IPS-18c (cell line): ENCODE measurements at regions not wholly inside any gene's neighbourhood (a gene's known extent, or its start where the extent isn't known, plus 50 kb on each side); places are given as distances from the start of the nearest gene placed in this dataset.

Experiments
- H3K4me3 ChIP-seq: 2 replicates; pipeline ENCODE4 v1.7.0; 2013; ENCODE audit warnings: low read depth, mild to moderate bottlenecking, low read length, moderate library complexity; ENCODE audit not compliant: insufficient read depth
- H3K9me3 ChIP-seq: one replicate; pipeline ENCODE4 v1.6.1; 2013; ENCODE audit warnings: mild to moderate bottlenecking, low read length, moderate library complexity; ENCODE audit not compliant: control insufficient read depth, insufficient read depth

- H3K9me3 ChIP-seq = no peaks in the 10 kb centered on the region
- H3K4me3 ChIP-seq = no peak overlapping the region
Observed at GRCh38 chr16:49150341-49150740, 131.3 kb downstream of the CBLN1 start.

DNA sequence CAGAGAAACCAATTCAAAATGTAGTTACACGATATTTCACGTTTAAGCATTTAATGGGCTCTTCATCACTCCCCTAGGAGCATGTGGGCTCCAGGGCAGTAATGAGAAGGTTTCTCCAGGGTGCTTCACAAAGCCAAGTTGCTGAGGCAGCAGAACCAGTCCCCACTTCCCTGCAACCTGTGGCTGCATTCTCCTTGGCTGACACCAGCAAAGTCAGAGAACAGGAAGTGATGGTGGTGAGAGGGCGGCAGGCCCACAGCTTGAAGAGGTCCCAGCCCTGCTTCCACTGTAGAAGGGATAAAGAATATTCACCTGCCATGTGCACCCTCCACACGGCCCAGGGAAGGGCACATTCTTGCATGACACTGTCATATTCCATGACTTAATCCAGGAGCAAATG is 133.2 kb downstream of the CBLN1 start:
- H3K9me3 ChIP-seq = no peaks in the 10 kb centered on the region
- no peak overlapping the region for H3K4me3 ChIP-seq

DNA sequence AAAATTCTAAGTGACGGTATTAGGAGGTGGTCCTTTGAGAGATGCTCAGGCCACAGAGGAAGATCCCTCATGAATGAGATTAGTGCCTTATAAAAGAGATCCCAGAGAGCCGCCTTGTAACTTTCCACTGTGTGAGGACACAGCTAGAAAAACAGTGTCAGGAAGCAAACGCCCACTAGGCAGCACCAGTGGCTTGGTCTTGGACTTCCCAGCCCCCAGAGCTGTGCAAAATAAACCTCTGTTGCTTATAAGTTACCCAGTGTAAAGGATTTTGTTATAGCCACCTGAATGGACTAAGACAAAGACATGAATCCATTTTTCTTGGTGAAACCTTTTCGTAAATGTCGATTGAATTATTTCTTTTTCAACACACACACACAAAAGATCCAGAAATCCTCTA is 141.0 kb downstream of the CBLN1 start:
- Histone ChIP-seq H3K4me3 (no peak overlapping the region), H3K9me3 (no peaks in the 10 kb centered on the region)

GRCh38 chr16:49130397-49130796 is 151.2 kb downstream of the CBLN1 start:
- no peak overlapping the region for H3K4me3 ChIP-seq
- H3K9me3 ChIP-seq = no peaks in the 10 kb centered on the region

- H3K4me3 ChIP-seq = no peak overlapping the region
- no peaks in the 10 kb centered on the region for H3K9me3 ChIP-seq
Observed at GRCh38 chr16:49129935-49130334, 151.7 kb downstream of the CBLN1 start.

- Histone ChIP-seq H3K4me3 (no peak overlapping the region), H3K9me3 (no peaks in the 10 kb centered on the region)
Observed at GRCh38 chr16:49128740-49129139, 152.9 kb downstream of the CBLN1 start.

DNA sequence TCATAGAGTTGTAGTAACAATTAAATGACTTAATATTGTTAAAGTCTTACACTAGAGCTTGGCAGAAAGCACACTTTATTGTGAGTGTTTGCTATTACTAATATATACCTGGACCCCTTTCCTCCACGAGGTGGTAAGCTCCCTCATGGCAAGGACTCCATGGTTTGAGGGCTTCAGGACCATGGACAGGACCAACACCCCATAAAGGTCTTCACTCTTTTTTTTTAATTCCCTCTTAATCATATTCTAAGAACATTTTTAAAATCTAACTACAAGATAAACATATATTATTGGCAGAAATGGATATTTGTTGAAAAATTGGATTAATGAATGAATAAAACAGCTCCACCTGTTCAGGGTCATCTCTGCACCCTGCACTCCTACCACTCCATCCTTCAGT is 154.5 kb downstream of the CBLN1 start:
- H3K4me3 ChIP-seq = no peak overlapping the region
- H3K9me3 ChIP-seq = no peaks in the 10 kb centered on the region

DNA sequence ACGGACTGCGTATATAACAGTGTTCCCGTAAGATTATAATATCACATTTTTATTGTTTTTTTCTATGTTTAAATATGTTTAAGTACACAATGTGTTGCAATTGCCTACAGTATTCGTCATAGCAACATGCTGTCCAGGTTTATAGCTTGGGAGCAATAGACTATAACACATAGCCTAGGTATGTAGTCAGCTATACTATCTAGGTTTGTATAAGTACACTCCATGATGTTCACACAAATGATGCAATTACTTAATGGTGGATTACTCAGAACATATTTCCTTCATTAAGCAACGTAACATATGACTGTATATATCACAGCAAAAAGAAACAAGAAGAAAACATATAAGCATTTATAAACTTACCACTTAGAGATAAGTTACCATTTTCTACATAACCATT is 160.0 kb downstream of the CBLN1 start:
- H3K9me3 ChIP-seq = no peaks in the 10 kb centered on the region
- H3K4me3 ChIP-seq = no peak overlapping the region

DNA sequence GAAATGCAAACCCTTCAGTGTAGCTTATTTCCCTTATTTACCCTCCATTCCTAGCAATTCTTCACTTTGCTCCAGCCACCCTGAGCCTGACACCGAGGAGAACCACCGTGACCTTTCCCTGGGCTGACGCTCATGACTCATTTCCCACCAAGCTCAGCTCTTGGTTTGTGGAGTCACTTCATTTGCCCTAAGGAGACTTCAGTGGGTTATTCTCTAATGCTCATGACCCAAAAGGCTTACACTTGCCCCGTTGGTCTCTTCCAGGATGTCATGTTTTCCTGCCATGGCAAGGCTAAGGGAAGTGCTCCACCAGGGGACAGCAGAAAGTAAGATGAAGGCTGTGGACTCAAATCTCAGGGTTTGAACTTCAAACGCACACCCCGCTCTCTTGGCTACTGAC is 161.0 kb downstream of the CBLN1 start:
- Histone ChIP-seq H3K4me3 (no peak overlapping the region), H3K9me3 (no peaks in the 10 kb centered on the region)

DNA sequence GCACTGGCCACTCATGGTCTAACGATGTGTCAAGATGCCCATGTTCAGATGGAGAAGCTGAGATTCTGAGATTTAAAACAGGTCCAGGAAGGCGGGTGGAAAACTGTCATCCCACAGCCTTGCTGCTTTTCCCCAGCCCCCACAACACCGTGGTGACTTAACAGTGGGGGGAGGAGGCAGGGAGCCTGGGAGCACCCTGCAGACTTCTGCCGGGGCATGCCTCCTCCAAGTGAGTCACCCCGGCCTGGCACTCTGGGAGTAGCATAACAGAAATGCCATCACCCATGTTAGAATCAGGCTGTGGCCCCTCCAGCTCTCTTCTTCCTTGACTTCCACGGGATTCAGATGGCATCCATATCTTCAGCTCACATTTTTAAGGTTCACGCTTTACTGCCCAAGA is 164.8 kb downstream of the CBLN1 start:
- H3K9me3 ChIP-seq = no peaks in the 10 kb centered on the region
- H3K4me3 ChIP-seq = no peak overlapping the region

- Histone ChIP-seq H3K4me3 (no peak overlapping the region), H3K9me3 (no peaks in the 10 kb centered on the region)
Observed at GRCh38 chr16:49115956-49116355, 165.7 kb downstream of the CBLN1 start.

GRCh38 chr16:49112754-49113153 is 168.9 kb downstream of the CBLN1 start:
- H3K9me3 ChIP-seq = no peaks in the 10 kb centered on the region
- no peak overlapping the region for H3K4me3 ChIP-seq

- no peak overlapping the region for H3K4me3 ChIP-seq
Observed at GRCh38 chr16:49111351-49111750, 170.3 kb downstream of the CBLN1 start.

GRCh38 chr16:49108611-49109010 is 173.0 kb downstream of the CBLN1 start:
- Histone ChIP-seq H3K4me3 (no peak overlapping the region), H3K9me3 (peaks cover 2% of the 10 kb centered on the region)

More at GRCh38 chr16:49111351-49111750, 170.3 kb downstream of the CBLN1 start:
- H3K9me3 ChIP-seq = no peaks in the 10 kb centered on the region

GRCh38 chr16:49103298-49103697 is 178.3 kb downstream of the CBLN1 start:
- H3K9me3 ChIP-seq = peaks cover 4% of the 10 kb centered on the region
- no peak overlapping the region for H3K4me3 ChIP-seq

DNA sequence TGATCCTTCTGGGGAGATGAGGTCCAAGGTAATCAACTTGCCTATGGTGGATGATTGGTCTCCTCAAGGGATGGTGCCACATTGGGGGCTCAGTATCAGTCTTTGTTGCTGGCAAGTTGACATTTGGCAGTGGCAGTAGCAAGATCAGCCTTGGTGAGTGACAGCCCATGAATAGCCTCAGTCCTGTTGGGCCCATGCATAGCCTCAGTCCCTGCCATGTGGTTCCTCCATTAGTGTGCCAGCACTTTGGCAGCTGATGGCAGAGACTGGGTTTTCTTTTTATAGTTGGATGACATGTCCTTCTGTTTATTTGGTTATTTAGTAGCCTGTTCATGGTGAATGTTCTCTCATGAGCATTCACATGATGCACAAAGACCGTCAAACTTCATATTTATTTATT is 179.6 kb downstream of the CBLN1 start:
- Histone ChIP-seq H3K9me3 (peaks cover 4% of the 10 kb centered on the region), H3K4me3 (no peak overlapping the region)

- no peak overlapping the region for H3K4me3 ChIP-seq
- H3K9me3 ChIP-seq = peaks cover 2% of the 10 kb centered on the region
Observed at GRCh38 chr16:49100366-49100765, 181.3 kb downstream of the CBLN1 start.

- peaks cover 2% of the 10 kb centered on the region for H3K9me3 ChIP-seq
- H3K4me3 ChIP-seq = no peak overlapping the region
Observed at GRCh38 chr16:49097964-49098363, 183.7 kb downstream of the CBLN1 start.

- Histone ChIP-seq H3K4me3 (no peak overlapping the region), H3K9me3 (no peaks in the 10 kb centered on the region)
Observed at GRCh38 chr16:49096176-49096945, 185.3 kb downstream of the CBLN1 start.
